OCI-LY3 (cell line): ENCODE measurements at regions not wholly inside any gene's neighbourhood (a gene's known extent, or its start where the extent isn't known, plus 50 kb on each side); places are given as distances from the start of the nearest gene placed in this dataset.

Experiments
- EZH2phosphoT487 ChIP-seq: fragments of 200-600 bp; shearing (Covaris generic); IDR thresholded peaks from 2 replicates; pipeline ENCODE4 v1.6.1; 2018; ENCODE audit warnings: antibody characterized with exemption, mixed run types, low read depth
- TF ChIP-seq, protein P1 (sequence below): fragments of 200-600, 300-600 bp; sonication (generic); IDR thresholded peaks from 2 replicates; pipeline ENCODE4 v1.5.1; 2014; ENCODE audit warnings: antibody characterized with exemption, low read length, low read depth

DNA sequence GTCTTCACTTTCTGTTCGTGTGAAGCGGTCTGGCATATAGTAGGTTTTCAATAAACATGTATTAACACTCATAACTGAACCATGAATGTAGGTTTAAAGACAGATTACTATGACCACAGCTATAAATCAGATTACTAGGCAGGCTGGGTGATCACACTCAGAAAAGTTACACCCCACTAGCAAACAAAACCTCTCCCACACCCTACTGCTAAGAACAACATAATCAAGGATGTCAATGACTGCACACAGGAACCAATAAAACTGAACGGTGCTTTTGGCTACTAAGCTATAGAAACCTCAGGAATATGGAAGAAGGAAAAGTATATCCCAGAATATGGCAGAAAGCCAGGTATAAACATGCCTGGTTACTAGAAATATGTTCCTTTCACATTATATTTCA is 676.9 kb downstream of the SMARCA1 start:
- TF ChIP-seq, protein P1, sequence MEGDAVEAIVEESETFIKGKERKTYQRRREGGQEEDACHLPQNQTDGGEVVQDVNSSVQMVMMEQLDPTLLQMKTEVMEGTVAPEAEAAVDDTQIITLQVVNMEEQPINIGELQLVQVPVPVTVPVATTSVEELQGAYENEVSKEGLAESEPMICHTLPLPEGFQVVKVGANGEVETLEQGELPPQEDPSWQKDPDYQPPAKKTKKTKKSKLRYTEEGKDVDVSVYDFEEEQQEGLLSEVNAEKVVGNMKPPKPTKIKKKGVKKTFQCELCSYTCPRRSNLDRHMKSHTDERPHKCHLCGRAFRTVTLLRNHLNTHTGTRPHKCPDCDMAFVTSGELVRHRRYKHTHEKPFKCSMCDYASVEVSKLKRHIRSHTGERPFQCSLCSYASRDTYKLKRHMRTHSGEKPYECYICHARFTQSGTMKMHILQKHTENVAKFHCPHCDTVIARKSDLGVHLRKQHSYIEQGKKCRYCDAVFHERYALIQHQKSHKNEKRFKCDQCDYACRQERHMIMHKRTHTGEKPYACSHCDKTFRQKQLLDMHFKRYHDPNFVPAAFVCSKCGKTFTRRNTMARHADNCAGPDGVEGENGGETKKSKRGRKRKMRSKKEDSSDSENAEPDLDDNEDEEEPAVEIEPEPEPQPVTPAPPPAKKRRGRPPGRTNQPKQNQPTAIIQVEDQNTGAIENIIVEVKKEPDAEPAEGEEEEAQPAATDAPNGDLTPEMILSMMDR = no peak
- no peak for TF ChIP-seq EZH2phosphoT487
